ENCODE measurements at regions not wholly inside any gene's neighbourhood (a gene's known extent, or its start where the extent isn't known, plus 50 kb on each side); places are given as distances from the start of the nearest gene placed in this dataset.

DNA sequence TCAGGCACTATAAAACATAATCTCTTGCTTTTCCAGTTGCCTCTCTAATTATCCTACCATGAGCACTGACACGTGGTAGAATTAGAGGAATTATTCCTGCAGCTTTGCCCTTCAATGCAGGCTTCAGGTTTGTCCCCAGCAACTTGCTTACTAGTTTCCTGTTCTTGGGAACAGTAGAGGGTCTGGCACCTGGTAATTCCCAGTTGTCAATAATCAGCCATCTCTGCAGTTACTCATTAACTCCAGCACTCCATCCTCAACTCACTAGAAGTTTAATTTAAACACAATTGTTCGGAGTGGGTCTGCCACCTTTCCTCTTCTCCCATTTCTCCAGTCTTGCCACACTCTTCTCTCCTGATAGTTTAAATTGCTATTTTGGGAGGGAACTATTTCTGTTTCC is 324.3 kb upstream of the KIAA1217 start:
- TF ChIP-seq, protein P1, sequence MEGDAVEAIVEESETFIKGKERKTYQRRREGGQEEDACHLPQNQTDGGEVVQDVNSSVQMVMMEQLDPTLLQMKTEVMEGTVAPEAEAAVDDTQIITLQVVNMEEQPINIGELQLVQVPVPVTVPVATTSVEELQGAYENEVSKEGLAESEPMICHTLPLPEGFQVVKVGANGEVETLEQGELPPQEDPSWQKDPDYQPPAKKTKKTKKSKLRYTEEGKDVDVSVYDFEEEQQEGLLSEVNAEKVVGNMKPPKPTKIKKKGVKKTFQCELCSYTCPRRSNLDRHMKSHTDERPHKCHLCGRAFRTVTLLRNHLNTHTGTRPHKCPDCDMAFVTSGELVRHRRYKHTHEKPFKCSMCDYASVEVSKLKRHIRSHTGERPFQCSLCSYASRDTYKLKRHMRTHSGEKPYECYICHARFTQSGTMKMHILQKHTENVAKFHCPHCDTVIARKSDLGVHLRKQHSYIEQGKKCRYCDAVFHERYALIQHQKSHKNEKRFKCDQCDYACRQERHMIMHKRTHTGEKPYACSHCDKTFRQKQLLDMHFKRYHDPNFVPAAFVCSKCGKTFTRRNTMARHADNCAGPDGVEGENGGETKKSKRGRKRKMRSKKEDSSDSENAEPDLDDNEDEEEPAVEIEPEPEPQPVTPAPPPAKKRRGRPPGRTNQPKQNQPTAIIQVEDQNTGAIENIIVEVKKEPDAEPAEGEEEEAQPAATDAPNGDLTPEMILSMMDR (IDR thresholded peaks at IDR 0.05) = no peak
- TF ChIP-seq POLR2A (IDR thresholded peaks at IDR 0.05) = no peak
